IMR-90 (cell line): ENCODE measurements at regions not wholly inside any gene's neighbourhood (a gene's known extent, or its start where the extent isn't known, plus 50 kb on each side); places are given as distances from the start of the nearest gene placed in this dataset.

ENCODE experiments used
- ATAC-seq: fragments of 200-7000 bp; cut with Tn5 transposase; 2 replicates; pipeline ENCODE4 v1.9.1; 2020; ENCODE audit warnings: low read depth, mild to moderate bottlenecking, moderate library complexity
- BruUV-seq: library from RNA; stranded (reverse); fragments of 400-500 nt; replicated peaks from 2 replicates; lab custom pipeline; 2021; lab: Mats Ljungman, UMichigan
- CTCF ChIA-PET: fragments of 300-600 bp; formaldehyde crosslinking; extraction: SDS; loops from one replicate; lab custom pipeline; 2021; ENCODE audit warnings: antibody characterized with exemption; lab: Yijun Ruan, JAX
- POLR2A ChIA-PET: fragments of 300-600 bp; sonication (Branson Sonifier 250); formaldehyde crosslinking; loops from one replicate; lab custom pipeline; 2022; ENCODE audit warnings: antibody characterized with exemption; ENCODE audit not compliant: unreplicated experiment; lab: Charles Lee
- DNase-seq: peaks from one replicate; pipeline ENCODE4 v3.0.0; 2013
- H2AFZ ChIP-seq: replicated peaks from 2 replicates; pipeline ENCODE3; 2013; ENCODE audit warnings: low read length, mild to moderate bottlenecking; ENCODE audit not compliant: poor library complexity
- H2AK5ac ChIP-seq: 2 replicates; pipeline ENCODE4 v1.6.1; 2013; ENCODE audit warnings: low read depth, low read length, inconsistent platforms
- H2AK9ac ChIP-seq: replicated peaks from 2 replicates; pipeline ENCODE3; 2013; ENCODE audit warnings: mild to moderate bottlenecking, low read depth, low read length, moderate library complexity; ENCODE audit not compliant: poor library complexity
- H2BK120ac ChIP-seq: 2 replicates; pipeline ENCODE4 v1.6.1; 2013; ENCODE audit warnings: low read depth, low read length, inconsistent platforms
- H2BK15ac ChIP-seq: 3 replicates; pipeline ENCODE4 v1.6.1; 2013; ENCODE audit warnings: low read depth, low read length, inconsistent platforms
- H2BK20ac ChIP-seq: 2 replicates; pipeline ENCODE4 v1.6.1; 2013; ENCODE audit warnings: low read depth, mild to moderate bottlenecking, inconsistent platforms, low read length, moderate library complexity
- H2BK5ac ChIP-seq: 2 replicates; pipeline ENCODE4 v1.6.1; 2013; ENCODE audit warnings: mild to moderate bottlenecking, low read depth, low read length, inconsistent platforms; ENCODE audit not compliant: poor library complexity, severe bottlenecking
- H3K14ac ChIP-seq: replicated peaks from 2 replicates; pipeline ENCODE4 v1.6.1; 2013; ENCODE audit warnings: low read depth, low read length, inconsistent platforms
- H3K18ac ChIP-seq: 2 replicates; pipeline ENCODE4 v1.6.1; 2013; ENCODE audit warnings: low read depth, low read length, control low read depth
- H3K23ac ChIP-seq: 2 replicates; pipeline ENCODE4 v1.6.1; 2013; ENCODE audit warnings: low read depth, low read length, inconsistent platforms
- H3K27ac ChIP-seq: 2 replicates; pipeline ENCODE4 v1.5.1; 2013; ENCODE audit warnings: mild to moderate bottlenecking, control low read depth, low read length; ENCODE audit not compliant: insufficient read depth
- H3K27me3 ChIP-seq: 2 replicates; pipeline ENCODE4 v1.6.1; 2013; ENCODE audit warnings: low read length; ENCODE audit not compliant: control insufficient read depth, insufficient read depth
- H3K36me3 ChIP-seq: 2 replicates; pipeline ENCODE4 v1.6.1; 2013; ENCODE audit warnings: low read length, mixed read lengths; ENCODE audit not compliant: control insufficient read depth, insufficient read depth
- H3K4ac ChIP-seq: 2 replicates; pipeline ENCODE4 v1.6.1; 2013; ENCODE audit warnings: low read depth, low read length, inconsistent platforms
- H3K4me1 ChIP-seq: 2 replicates; pipeline ENCODE4 v1.6.1; 2013; ENCODE audit warnings: low read length, mixed read lengths; ENCODE audit not compliant: control insufficient read depth, insufficient read depth
- H3K4me2 ChIP-seq: 2 replicates; pipeline ENCODE4 v1.6.1; 2013; ENCODE audit warnings: low read depth, mild to moderate bottlenecking, control low read depth, low read length, moderate library complexity
- H3K4me3 ChIP-seq: 2 replicates; pipeline ENCODE4 v1.5.1; 2013; ENCODE audit warnings: low read depth, mild to moderate bottlenecking, control low read depth, low read length, moderate library complexity; ENCODE audit not compliant: insufficient read depth
- H3K56ac ChIP-seq: 2 replicates; pipeline ENCODE4 v1.6.1; 2013; ENCODE audit warnings: low read length, inconsistent platforms; ENCODE audit not compliant: insufficient read depth; ENCODE audit errors: extremely low read depth
- H3K79me1 ChIP-seq, 2 experiments: 2 replicates each; pipeline ENCODE4 v1.6.1; 2013; ENCODE audit warnings: low read length in 2 of 2, inconsistent platforms in 1 of 2, low read depth in 1 of 2
- H3K9ac ChIP-seq: 2 replicates; pipeline ENCODE4 v1.6.1; 2013; ENCODE audit warnings: low read depth, low read length, control low read depth
- H3K9me1 ChIP-seq: 2 replicates; pipeline ENCODE4 v1.6.1; 2013; ENCODE audit warnings: low read length, inconsistent platforms; ENCODE audit not compliant: insufficient read depth
- H3K9me3 ChIP-seq: 2 replicates; pipeline ENCODE4 v1.6.1; 2013; ENCODE audit warnings: low read length; ENCODE audit not compliant: control insufficient read depth, insufficient read depth
- H4K20me1 ChIP-seq: 2 replicates; pipeline ENCODE4 v1.6.1; 2013; ENCODE audit warnings: low read length, inconsistent platforms; ENCODE audit not compliant: insufficient read depth
- H4K5ac ChIP-seq: 2 replicates; pipeline ENCODE4 v1.6.1; 2013; ENCODE audit warnings: mild to moderate bottlenecking, low read depth, low read length, control low read depth
- H4K8ac ChIP-seq, 2 experiments: 2 replicates each; pipeline ENCODE4 v1.6.1; 2013; ENCODE audit warnings: low read depth in 2 of 2, low read length in 2 of 2, control low read depth in 1 of 2, inconsistent platforms in 1 of 2
- H4K91ac ChIP-seq: 2 replicates; pipeline ENCODE4 v1.6.1; 2013; ENCODE audit warnings: low read depth, low read length, inconsistent platforms; ENCODE audit not compliant: insufficient read depth
- BHLHE40 ChIP-seq: fragments of 150-350 bp; IDR thresholded peaks from 2 replicates; pipeline ENCODE4 v1.6.1; 2016; ENCODE audit warnings: mild to moderate bottlenecking, low read depth, low read length
- CHD1 ChIP-seq: IDR thresholded peaks from 2 replicates; pipeline ENCODE4 v1.6.1; 2012; ENCODE audit warnings: low read depth, low read length, improper control_type of control experiment
- CTCF ChIP-seq: conservative IDR thresholded peaks from 2 replicates; pipeline ENCODE4 v1.5.1; 2012; ENCODE audit warnings: mild to moderate bottlenecking, low read depth, low read length, improper control_type of control experiment
- ELK1 ChIP-seq: fragments of 150-350 bp; IDR thresholded peaks from 2 replicates; pipeline ENCODE4 v1.6.1; 2016; ENCODE audit warnings: low read depth, mild to moderate bottlenecking, low read length, moderate library complexity, borderline replicate concordance
- FOS ChIP-seq: fragments of 150-350 bp; IDR thresholded peaks from 2 replicates; pipeline ENCODE4 v1.6.1; 2016; ENCODE audit warnings: low read depth, low read length
- MAFK ChIP-seq: IDR thresholded peaks from 2 replicates; pipeline ENCODE4 v1.6.1; 2012; ENCODE audit warnings: low read depth, low read length, improper control_type of control experiment
- MAZ ChIP-seq: IDR thresholded peaks from 2 replicates; pipeline ENCODE4 v1.6.1; 2012; ENCODE audit warnings: low read depth, mild to moderate bottlenecking, low read length, improper control_type of control experiment, moderate library complexity, borderline replicate concordance
- MXI1 ChIP-seq: IDR thresholded peaks from 2 replicates; pipeline ENCODE4 v1.6.1; 2012; ENCODE audit warnings: low read depth, mild to moderate bottlenecking, low read length, moderate library complexity, borderline replicate concordance
- NFE2L2 ChIP-seq: fragments of 150-350 bp; IDR thresholded peaks from 2 replicates; pipeline ENCODE4 v1.6.1; 2016; ENCODE audit warnings: low read depth, mild to moderate bottlenecking, low read length
- POLR2A ChIP-seq: IDR thresholded peaks from 2 replicates; pipeline ENCODE4 v1.6.1; 2012; ENCODE audit warnings: mild to moderate bottlenecking, low read depth, low read length
- RAD21 ChIP-seq: IDR thresholded peaks from 2 replicates; pipeline ENCODE4 v1.6.1; 2012; ENCODE audit warnings: low read length, improper control_type of control experiment
- RFX5 ChIP-seq: IDR thresholded peaks from 2 replicates; pipeline ENCODE4 v1.8.0; 2012; ENCODE audit warnings: low read depth, mild to moderate bottlenecking, low read length, moderate library complexity
- USF2 ChIP-seq: fragments of 150-350 bp; IDR thresholded peaks from 2 replicates; pipeline ENCODE4 v1.6.1; 2017; ENCODE audit warnings: mild to moderate bottlenecking, antibody characterized with exemption, low read length, low read depth
- WGBS, 2 experiments: methylation state at CpG; one replicate each; pipeline versions ENCODE4 v1.1.5 to v1.1.7; 2013; ENCODE audit warnings: missing lambda C conversion rate in 2 of 2; ENCODE audit not compliant: insufficient read length in 1 of 2; ENCODE audit errors: extremely low coverage in 2 of 2; 5-methylcytosine and 5-hydroxymethylcytosine counted together
- dilution Hi-C: fragments of 300-500 bp; cut with HindIII; formaldehyde crosslinking; loops from one replicate; pipeline ENCODE4 v1.14.3; 2018; ENCODE audit warnings: low sequenced_read_pairs; ENCODE audit not compliant: unreplicated experiment
- in situ Hi-C: fragments of 300-500 bp; cut with MboI; formaldehyde crosslinking; loops from 3 replicates; pipeline ENCODE4 v1.14.3; 2019; ENCODE audit warnings: low sequenced_read_pairs, inconsistent platforms, mixed read lengths
- intact Hi-C: fragments of 100-400 bp; cut with micrococcal nuclease; formaldehyde crosslinking; loops from 2 replicates; pipeline ENCODE4 v1.10.0; 2022

GRCh38 chr5:100676817-100677631 is 141.8 kb downstream of the FAM174A start:
- H3K27ac ChIP-seq = no peak overlapping the region
- H3K79me1 ChIP-seq = no peaks in the 10 kb centered on the region
- H2AK9ac ChIP-seq = no peak overlapping the region
- no peaks in the 10 kb centered on the region for H3K27me3 ChIP-seq
- no peak for TF ChIP-seq USF2
- no peak for TF ChIP-seq CTCF
- TF ChIP-seq FOS = no peak
- no peak for TF ChIP-seq ELK1
- no peak for TF ChIP-seq POLR2A
- no peak for TF ChIP-seq BHLHE40
- TF ChIP-seq MXI1 = no peak
- TF ChIP-seq NFE2L2 = no peak
- TF ChIP-seq MAZ = no peak
- TF ChIP-seq RAD21 = no peak
- no peak for TF ChIP-seq RFX5
- no peak for TF ChIP-seq MAFK
- no peak for TF ChIP-seq CHD1
- peak; percentile 44 for DNase-seq
- H2BK20ac ChIP-seq = no peak overlapping the region
- no peak overlapping the region for H2AFZ ChIP-seq
- ChIA-PET POLR2A (no interaction called here), CTCF (no interaction called here)
- H3K4me3 ChIP-seq = no peak overlapping the region
- H3K18ac ChIP-seq = no peak overlapping the region
- in situ Hi-C loops (no loop called here), dilution Hi-C loops (no loop called here), intact Hi-C loops (no loop called here)
- no peak overlapping the region for H3K14ac ChIP-seq
- H2BK15ac ChIP-seq = no peak overlapping the region
- no CpG with 5 or more reads among the region's 5 CpGs for WGBS, 2 experiments
- peak; percentile 44; the same call in 1 of the 2 replicates for ATAC-seq
- no peaks in the 10 kb centered on the region for H4K20me1 ChIP-seq
- no peak overlapping the region for H2BK5ac ChIP-seq
- no TSS peak for BruUV-seq
- H2AK5ac ChIP-seq = no peak overlapping the region
- no peaks in the 10 kb centered on the region for H3K9me3 ChIP-seq
- no peaks in the 10 kb centered on the region; the same call in 1 of the 2 replicates for H3K4me1 ChIP-seq
- H3K9ac ChIP-seq = no peak overlapping the region
- no peaks in the 10 kb centered on the region for H3K9me1 ChIP-seq
- H3K23ac ChIP-seq = no peak overlapping the region
- H3K56ac ChIP-seq = no peak overlapping the region
- H4K91ac ChIP-seq = no peak overlapping the region
- H2BK120ac ChIP-seq = no peak overlapping the region
- H4K5ac ChIP-seq = no peak overlapping the region
- H3K4me2 ChIP-seq = no peak overlapping the region
- H3K36me3 ChIP-seq = no peaks in the 10 kb centered on the region
- H4K8ac ChIP-seq = no peak overlapping the region
- H3K4ac ChIP-seq = no peak overlapping the region
